B cell (primary cell): ENCODE measurements at regions not wholly inside any gene's neighbourhood (a gene's known extent, or its start where the extent isn't known, plus 50 kb on each side); places are given as distances from the start of the nearest gene placed in this dataset.

Experiments used
- ATAC-seq: fragments of 200-7000 bp; cut with Tn5 transposase; one replicate; pipeline ENCODE4 v1.10.0; 2021; ENCODE audit warnings: low read depth, mild to moderate bottlenecking, moderate number of reproducible peaks, moderate library complexity
- CTCF ChIA-PET: fragments of 350-600 bp; sonication (Branson Sonifier 250); formaldehyde crosslinking; loops from one replicate; lab custom pipeline; 2021; ENCODE audit warnings: antibody characterized with exemption, inconsistent platforms; lab: Charles Lee
- POLR2A ChIA-PET: fragments of 350-600 bp; sonication (Branson Sonifier 250); formaldehyde crosslinking; loops from one replicate; lab custom pipeline; 2021; ENCODE audit warnings: antibody characterized with exemption; lab: Charles Lee
- DNase-seq: peaks from one replicate; pipeline ENCODE4 v3.0.0; 2013
- H2AFZ ChIP-seq: 2 replicates; pipeline ENCODE4 v1.6.1; 2012; ENCODE audit warnings: mild to moderate bottlenecking, low read depth, low read length; ENCODE audit not compliant: insufficient read depth, poor library complexity, severe bottlenecking
- H3K27ac ChIP-seq, 2 donors: 1 replicate in 1 of 2; 2 replicates in 1 of 2; pipeline ENCODE4 v1.5.1; 2012 to 2013; ENCODE audit warnings: low read length in 2 of 2, mild to moderate bottlenecking in 2 of 2, moderate library complexity in 1 of 2
- H3K27me3 ChIP-seq, 4 experiments: fragments of 200-600 bp in 1 of 4; sonication (generic) in 1 of 4; replicated peaks in 1 of 4; 1 replicate in 2 of 4; 2 replicates in 2 of 4; pipeline versions ENCODE4 v1.6.1 to v1.7.0; 2013 to 2016; ENCODE audit warnings: low read length in 3 of 4, mild to moderate bottlenecking in 2 of 4, mixed read lengths in 1 of 4, moderate library complexity in 1 of 4; ENCODE audit not compliant: insufficient read depth in 4 of 4, control insufficient read depth in 3 of 4; ENCODE audit errors: control extremely low read depth in 1 of 4
- H3K36me3 ChIP-seq, 2 experiments: replicated peaks in 1 of 2; 1 replicate in 1 of 2; 2 replicates in 1 of 2; pipeline versions ENCODE4 v1.6.1 to v1.7.1; 2013; ENCODE audit warnings: low read length in 1 of 2; ENCODE audit not compliant: insufficient read depth in 2 of 2, control insufficient read depth in 1 of 2; ENCODE audit errors: control extremely low read depth in 1 of 2, extremely low read depth in 1 of 2
- H3K4me1 ChIP-seq, 2 donors: fragments of 200-600 bp in 1 of 2; sonication (generic) in 1 of 2; 1 replicate in 1 of 2; 2 replicates in 1 of 2; pipeline versions ENCODE4 v1.5.1 to v1.6.1; 2013 to 2017; ENCODE audit warnings: low read length in 2 of 2; ENCODE audit not compliant: control insufficient read depth in 2 of 2, insufficient read depth in 2 of 2
- H3K4me2 ChIP-seq: replicated peaks from 2 replicates; pipeline ENCODE3; 2012; ENCODE audit warnings: mild to moderate bottlenecking, low read depth, low read length; ENCODE audit not compliant: poor library complexity, severe bottlenecking
- H3K4me3 ChIP-seq, 5 experiments: fragments of 200-600 bp in 1 of 5; sonication (generic) in 1 of 5; 1 replicate in 3 of 5; 2 replicates in 2 of 5; pipeline versions ENCODE4 v1.5.1 to v1.7.0; 2011 to 2016; ENCODE audit warnings: low read length in 4 of 5, mild to moderate bottlenecking in 4 of 5, low read depth in 2 of 5, control low read depth in 1 of 5, moderate library complexity in 1 of 5; ENCODE audit not compliant: insufficient read depth in 1 of 5; ENCODE audit errors: control extremely low read depth in 1 of 5, extremely low read depth in 1 of 5
- H3K79me2 ChIP-seq: fragments of 200-600 bp; sonication (generic); one replicate; pipeline ENCODE4 v1.6.0; 2016; ENCODE audit warnings: low read length; ENCODE audit not compliant: control insufficient read depth, insufficient read depth
- H3K9ac ChIP-seq: fragments of 200-600 bp; sonication (generic); 2 replicates; pipeline ENCODE4 v1.6.1; 2017; ENCODE audit warnings: mild to moderate bottlenecking, low read length, moderate library complexity
- H3K9me3 ChIP-seq, 3 donors: one replicate each; pipeline versions ENCODE4 v1.6.1 to v1.7.1; 2013; ENCODE audit warnings: low read length in 2 of 3; ENCODE audit not compliant: control insufficient read depth in 2 of 3, insufficient read depth in 1 of 3; ENCODE audit errors: control extremely low read depth in 1 of 3
- H4K20me1 ChIP-seq: 2 replicates; pipeline ENCODE4 v1.6.0; 2012; ENCODE audit warnings: mild to moderate bottlenecking, low read length; ENCODE audit not compliant: insufficient read depth, control insufficient read depth, poor library complexity, severe bottlenecking
- H3K27ac Mint-ChIP-seq: one replicate; pipeline ENCODE4 v1.8.0; 2021; ENCODE audit warnings: mixed read lengths
- H3K27me3 Mint-ChIP-seq: one replicate; pipeline ENCODE4 v1.8.0; 2021; ENCODE audit warnings: mixed read lengths
- H3K4me1 Mint-ChIP-seq: one replicate; pipeline ENCODE4 v1.8.0; 2021; ENCODE audit warnings: mixed read lengths
- H3K4me3 Mint-ChIP-seq: one replicate; pipeline ENCODE4 v1.8.0; 2021; ENCODE audit warnings: mixed read lengths
- H3K9me3 Mint-ChIP-seq: one replicate; pipeline ENCODE4 v1.8.0; 2022; ENCODE audit warnings: mixed read lengths; ENCODE audit not compliant: insufficient read depth
- CTCF ChIP-seq: fragments of 200-600 bp; IDR thresholded peaks from one replicate; pipeline ENCODE4 v1.8.0; 2022; ENCODE audit warnings: antibody characterized with exemption, mild to moderate bottlenecking
- EZH2 ChIP-seq: IDR thresholded peaks from 2 replicates; pipeline ENCODE4 v1.6.1; 2012; ENCODE audit warnings: borderline replicate concordance, low read depth, mild to moderate bottlenecking, moderate library complexity, low read length; ENCODE audit not compliant: insufficient read depth, poor library complexity, severe bottlenecking
- WGBS: methylation state at CpG from one replicate; pipeline ENCODE4 v1.1.5; 2013; ENCODE audit warnings: missing lambda C conversion rate; ENCODE audit not compliant: insufficient coverage; 5-methylcytosine and 5-hydroxymethylcytosine counted together
- intact Hi-C: fragments of 100-400 bp; cut with micrococcal nuclease; formaldehyde crosslinking; loops from one replicate; pipeline ENCODE4 v1.10.0; 2022

- no peak overlapping the region for H3K4me2 ChIP-seq
- H3K9me3 ChIP-seq = no peaks in the 10 kb centered on the region
- H3K36me3 ChIP-seq = no peaks in the 10 kb centered on the region
- H3K4me3 ChIP-seq = no peak overlapping the region
- CTCF ChIA-PET = no interaction called here
- WGBS = no CpG with 5 or more reads among the region's 1 CpG
- Mint-ChIP-seq H3K4me3 (no peak overlapping the region), H3K4me1 (no peaks in the 10 kb centered on the region), H3K27ac (no peak overlapping the region), H3K9me3 (peaks cover 8% of the 10 kb centered on the region), H3K27me3 (no peaks in the 10 kb centered on the region)
- H3K27ac ChIP-seq = no peak overlapping the region
- intact Hi-C loops = no loop called here
- H4K20me1 ChIP-seq = no peaks in the 10 kb centered on the region
- no peaks in the 10 kb centered on the region for H3K79me2 ChIP-seq
- no peak overlapping the region for H2AFZ ChIP-seq
- H3K4me1 ChIP-seq = no peaks in the 10 kb centered on the region
- H3K9ac ChIP-seq = no peak overlapping the region
- POLR2A ChIA-PET = no interaction called here
- H3K27me3 ChIP-seq = no peaks in the 10 kb centered on the region
- DNase-seq (no peak), ATAC-seq (no peak)
- TF ChIP-seq EZH2 (no peak), CTCF (no peak)
Measured at GRCh38 chr13:107764046-107764445, 451.3 kb downstream of the LIG4 start.

- no peak for DNase-seq
- no peaks in the 10 kb centered on the region for H3K27me3 ChIP-seq
- ChIA-PET CTCF (no interaction called here), POLR2A (no interaction called here)
- 47% methylated on average over 2 of the region's 3 CpGs for WGBS
- Mint-ChIP-seq H3K4me3 (no peak overlapping the region), H3K27ac (no peak overlapping the region), H3K4me1 (no peaks in the 10 kb centered on the region), H3K27me3 (no peaks in the 10 kb centered on the region), H3K9me3 (no peaks in the 10 kb centered on the region)
- no peak for ATAC-seq
- no peak overlapping the region for H3K4me3 ChIP-seq
- no peak overlapping the region for H3K4me2 ChIP-seq
- H3K9me3 ChIP-seq = no peaks in the 10 kb centered on the region
- no peaks in the 10 kb centered on the region for H3K4me1 ChIP-seq
- H4K20me1 ChIP-seq = no peaks in the 10 kb centered on the region
- H3K9ac ChIP-seq = no peak overlapping the region
- intact Hi-C loops = no loop called here
- TF ChIP-seq EZH2 (no peak), CTCF (no peak)
- H2AFZ ChIP-seq = no peak overlapping the region
- no peak overlapping the region for H3K27ac ChIP-seq
- no peaks in the 10 kb centered on the region for H3K79me2 ChIP-seq
- H3K36me3 ChIP-seq = no peaks in the 10 kb centered on the region
Measured at GRCh38 chr13:107753748-107754147, 461.6 kb downstream of the LIG4 start.
